RCC 7860 (cell line): ENCODE measurements at regions not wholly inside any gene's neighbourhood (a gene's known extent, or its start where the extent isn't known, plus 50 kb on each side); places are given as distances from the start of the nearest gene placed in this dataset.

Experiments used
- DNase-seq: peaks from one replicate; pipeline ENCODE4 v3.0.0-alpha.2; 2015; ENCODE audit warnings: low spot score
- FAIRE-seq: peaks from 2 replicates; lab custom pipeline; 2012; peaks lifted over from hg19 to GRCh38; lab: Jason Lieb, UNC

DNA sequence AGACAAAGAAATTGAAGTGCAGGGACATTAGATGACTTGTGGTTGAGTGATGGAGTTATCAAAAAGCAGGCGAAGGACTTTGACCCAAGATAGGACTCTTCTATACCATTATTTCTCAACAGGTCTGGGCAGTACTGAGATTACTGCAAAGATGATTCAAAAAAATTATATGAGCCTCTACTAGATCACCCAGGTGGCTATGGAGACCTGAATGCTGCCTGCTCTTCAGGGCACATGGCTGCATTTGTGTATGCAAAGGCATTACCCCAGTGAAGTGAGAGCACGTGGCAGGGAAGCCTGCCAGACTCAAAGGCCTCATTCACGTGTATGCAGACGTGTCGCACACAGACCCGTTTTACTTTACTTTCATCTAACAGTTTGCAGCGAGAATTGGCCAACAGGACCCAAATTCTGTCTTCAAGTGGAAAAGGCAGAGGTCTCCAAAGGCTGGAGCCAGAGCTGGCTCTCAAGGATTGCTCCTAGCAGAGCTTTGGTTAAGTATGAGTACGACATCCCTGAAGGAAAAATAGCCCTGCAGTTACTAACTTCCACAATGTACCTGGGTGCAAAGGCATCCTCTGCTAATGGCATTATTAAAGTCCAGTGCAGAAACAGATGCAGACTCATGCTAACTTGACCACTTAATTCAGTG is 113.8 kb upstream of the ARMC2 start:
- FAIRE-seq (no peak), DNase-seq (no peak)

DNA sequence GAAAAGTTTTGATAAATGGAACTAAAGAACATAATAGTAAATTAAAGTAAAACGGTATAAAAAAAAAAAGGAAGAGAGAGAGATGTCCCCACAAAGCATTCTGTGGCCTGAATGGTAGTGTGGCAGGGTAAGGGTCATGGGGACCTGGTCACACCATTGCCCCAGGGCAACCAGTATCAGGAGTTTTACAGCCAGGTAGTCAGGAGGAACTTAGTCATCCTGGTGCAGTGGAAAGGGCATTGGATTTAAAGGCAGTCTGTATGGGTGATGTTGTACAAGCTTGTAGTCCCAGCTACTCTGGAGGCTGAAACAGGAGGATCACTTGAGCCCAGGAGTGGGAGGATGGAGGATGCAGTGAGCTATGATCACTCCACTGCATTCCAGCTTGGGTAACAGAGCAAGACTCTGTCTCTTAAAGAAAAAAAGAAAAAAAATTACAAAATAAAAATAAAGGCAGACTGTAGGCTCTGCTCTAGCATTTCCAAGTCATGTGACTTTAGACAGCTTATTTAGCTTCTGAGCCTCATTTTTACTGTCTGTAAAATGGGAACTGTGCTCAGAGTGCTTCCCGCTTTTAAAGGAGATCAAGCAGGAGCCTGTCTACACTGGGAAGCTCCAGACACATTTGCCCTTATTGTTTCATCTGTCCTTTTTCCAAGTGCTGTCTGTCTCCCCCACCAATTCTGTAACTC is 112.8 kb upstream of the ARMC2 start:
- DNase-seq (peak; percentile 29), FAIRE-seq (no peak)

DNA sequence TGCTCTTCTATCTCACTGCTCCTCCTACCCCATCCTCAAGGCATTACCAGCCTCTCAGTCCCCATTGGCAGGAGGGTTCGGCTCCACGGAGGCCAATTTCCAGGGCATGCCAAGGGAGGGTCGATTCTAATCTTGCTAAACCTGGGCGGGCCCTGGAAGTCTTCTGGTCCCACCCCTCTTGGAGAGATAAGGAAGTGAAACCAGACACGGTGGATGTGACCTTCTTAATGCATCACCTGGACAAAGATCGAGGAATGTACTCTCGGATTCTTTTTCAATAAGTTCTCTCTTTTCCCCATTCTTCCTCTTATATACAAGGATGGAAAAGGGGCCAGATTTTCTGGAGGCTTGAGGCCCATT is 112.2 kb upstream of the ARMC2 start:
- no peak for DNase-seq

DNA sequence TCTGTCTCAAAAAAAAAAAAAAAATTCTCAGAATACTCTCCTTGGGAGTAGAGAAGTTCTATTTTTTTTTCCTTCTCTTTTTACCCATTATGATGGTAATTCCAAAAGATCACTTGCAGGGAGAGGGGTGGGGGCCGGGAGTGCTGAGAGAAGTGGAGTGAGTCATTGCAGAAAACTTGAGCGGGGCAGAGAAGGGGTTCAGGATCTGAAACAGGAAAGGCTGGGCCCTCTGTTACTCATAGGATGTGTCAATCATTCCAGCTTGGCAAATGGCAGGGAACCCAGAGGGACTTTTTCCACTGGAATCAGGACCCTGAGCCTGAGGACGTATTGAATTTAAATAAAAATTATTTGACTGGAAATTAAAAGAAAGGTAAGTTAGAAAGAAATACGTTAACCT is 111.4 kb upstream of the ARMC2 start:
- FAIRE-seq = peak; percentile 84
- peak; percentile 67 for DNase-seq

More for the DNA sequence above, 112.2 kb upstream of the ARMC2 start:
- no peak for FAIRE-seq

GRCh38 chr6:108737594-108738546 is 110.4 kb upstream of the ARMC2 start:
- DNase-seq = peak; percentile 95
- FAIRE-seq = peak; percentile 89

DNA sequence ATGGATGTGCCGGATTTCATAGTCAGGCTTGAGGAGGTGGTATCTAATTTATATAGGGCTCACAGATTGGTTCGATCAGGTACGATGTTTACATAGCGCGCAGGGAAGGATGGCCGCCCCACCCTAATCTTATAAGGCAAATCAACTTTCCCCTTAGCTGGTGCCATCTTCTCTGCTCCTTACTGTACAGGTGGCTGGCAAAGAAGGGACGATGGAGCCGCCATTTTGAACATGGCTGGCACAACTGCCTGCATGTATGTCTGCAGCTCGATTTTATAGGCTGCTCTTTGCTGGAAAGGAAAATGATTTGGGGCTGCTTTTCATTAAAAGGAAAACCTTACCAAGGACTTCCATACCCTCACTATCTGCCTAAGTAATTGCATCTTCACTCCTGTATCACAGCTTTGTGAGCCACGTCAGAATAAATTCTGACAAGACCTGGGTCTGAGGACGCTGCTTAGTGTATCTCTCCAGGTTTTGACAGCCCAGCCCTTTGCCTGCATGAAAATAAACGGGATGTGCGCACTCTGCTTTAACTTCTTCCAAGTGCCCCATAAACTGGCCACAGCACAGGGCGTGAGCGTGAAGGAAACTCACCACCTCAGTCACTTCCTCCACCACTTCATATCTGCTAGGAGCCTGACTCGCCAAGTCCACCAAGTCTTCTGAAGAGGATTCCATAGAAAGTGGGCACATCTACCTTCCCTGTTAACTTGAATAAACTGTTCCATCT is 109.4 kb upstream of the ARMC2 start:
- DNase-seq (no peak), FAIRE-seq (no peak)

GRCh38 chr6:108739496-108740330 is 108.5 kb upstream of the ARMC2 start:
- no peak for FAIRE-seq

GRCh38 chr6:108741331-108741989 is 106.8 kb upstream of the ARMC2 start:
- DNase-seq (no peak), FAIRE-seq (no peak)

More at GRCh38 chr6:108739496-108740330, 108.5 kb upstream of the ARMC2 start:
- DNase-seq = no peak

DNA sequence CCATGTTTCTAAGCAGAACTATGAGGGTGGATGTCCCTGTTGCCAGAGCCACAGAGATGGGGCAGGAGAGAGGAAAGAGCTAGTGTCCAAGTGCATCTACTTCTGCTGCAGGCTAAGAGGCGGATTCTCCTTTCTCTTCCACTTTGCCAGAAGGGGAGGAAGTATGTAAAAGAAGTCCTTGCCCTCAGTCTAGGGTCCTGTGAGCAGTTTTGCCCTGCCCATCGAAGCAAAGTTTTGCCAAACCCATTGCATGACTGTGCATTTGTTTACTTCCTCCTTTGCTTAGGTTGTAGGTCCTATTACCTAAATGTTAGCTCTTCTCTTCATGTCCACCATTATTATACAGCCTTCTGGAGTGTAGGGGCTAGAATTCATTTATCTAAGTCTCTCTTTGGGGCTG is 106.2 kb upstream of the ARMC2 start:
- no peak for FAIRE-seq
- no peak for DNase-seq

- FAIRE-seq (no peak), DNase-seq (no peak)
Measured at GRCh38 chr6:108744244-108744972, 103.8 kb upstream of the ARMC2 start.

DNA sequence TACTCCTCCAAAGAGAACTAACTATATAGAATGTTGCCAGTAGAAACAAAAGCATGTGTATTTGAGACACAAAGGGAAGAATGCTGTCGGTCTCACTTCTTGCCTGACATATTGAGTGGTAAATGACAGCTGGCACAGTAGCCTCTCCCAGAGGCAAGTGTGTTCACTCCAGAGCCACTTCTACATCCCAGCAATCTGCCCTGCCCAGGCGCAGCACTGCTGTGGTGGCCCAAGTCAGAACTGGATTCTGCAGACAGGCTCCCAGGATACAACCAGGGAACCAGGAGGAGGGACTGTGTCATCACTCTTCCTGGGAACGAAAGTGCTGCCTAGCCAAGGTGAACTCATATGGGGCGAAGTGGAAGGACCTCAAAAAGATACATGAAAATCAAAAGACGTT is 103.2 kb upstream of the ARMC2 start:
- no peak for DNase-seq
- FAIRE-seq = no peak

DNA sequence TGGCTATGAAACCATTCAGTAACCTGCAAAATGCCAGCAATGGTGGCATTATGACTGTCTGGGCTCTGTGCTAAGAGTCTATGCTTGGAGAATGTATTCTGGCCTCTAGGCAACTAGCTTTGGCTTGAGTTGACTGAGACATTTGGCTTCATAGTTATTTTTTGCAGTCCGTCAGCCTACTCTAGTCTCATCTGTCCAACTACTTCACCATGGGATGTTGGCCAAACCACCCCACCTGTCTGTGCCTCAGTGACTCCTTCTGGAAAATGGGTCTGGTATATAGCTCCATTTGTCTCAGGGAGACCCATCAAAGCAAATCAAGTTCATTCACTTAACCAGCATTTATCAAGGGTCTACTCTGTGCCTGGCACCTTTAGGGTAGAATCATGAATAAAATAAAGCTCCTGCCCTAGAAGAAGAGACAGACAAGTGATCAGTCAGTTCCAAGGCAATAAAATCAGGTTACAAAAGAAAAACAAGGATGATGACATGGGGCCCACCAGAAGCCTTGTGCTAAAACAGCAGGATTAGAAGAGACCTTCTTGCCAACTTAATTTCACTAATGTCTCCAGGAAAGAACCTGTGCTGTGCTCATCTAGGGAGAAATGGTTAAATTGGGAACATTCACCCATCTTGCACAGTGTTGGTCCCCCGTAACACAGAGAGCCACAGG is 102.4 kb upstream of the ARMC2 start:
- FAIRE-seq = no peak
- DNase-seq = no peak

DNA sequence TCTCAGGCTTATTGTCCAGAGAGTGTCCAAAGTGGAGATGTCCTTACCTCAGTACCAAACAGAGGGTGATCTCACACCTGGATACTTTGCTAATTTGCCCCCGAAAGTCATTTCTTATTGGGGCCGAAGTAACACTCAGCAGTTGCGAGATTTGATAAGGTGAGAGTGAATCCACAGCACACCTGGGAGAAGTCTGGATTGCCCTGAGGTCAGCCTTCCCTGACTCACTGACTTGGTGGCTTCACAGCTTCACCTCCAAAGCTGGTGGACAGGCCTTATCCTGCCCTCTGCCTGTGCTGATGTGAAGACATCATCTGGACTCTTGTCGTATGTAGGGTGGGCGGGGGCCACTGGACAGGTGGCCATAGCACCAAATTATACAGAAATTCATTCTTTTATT is 101.9 kb upstream of the ARMC2 start:
- no peak for DNase-seq
- no peak for FAIRE-seq

DNA sequence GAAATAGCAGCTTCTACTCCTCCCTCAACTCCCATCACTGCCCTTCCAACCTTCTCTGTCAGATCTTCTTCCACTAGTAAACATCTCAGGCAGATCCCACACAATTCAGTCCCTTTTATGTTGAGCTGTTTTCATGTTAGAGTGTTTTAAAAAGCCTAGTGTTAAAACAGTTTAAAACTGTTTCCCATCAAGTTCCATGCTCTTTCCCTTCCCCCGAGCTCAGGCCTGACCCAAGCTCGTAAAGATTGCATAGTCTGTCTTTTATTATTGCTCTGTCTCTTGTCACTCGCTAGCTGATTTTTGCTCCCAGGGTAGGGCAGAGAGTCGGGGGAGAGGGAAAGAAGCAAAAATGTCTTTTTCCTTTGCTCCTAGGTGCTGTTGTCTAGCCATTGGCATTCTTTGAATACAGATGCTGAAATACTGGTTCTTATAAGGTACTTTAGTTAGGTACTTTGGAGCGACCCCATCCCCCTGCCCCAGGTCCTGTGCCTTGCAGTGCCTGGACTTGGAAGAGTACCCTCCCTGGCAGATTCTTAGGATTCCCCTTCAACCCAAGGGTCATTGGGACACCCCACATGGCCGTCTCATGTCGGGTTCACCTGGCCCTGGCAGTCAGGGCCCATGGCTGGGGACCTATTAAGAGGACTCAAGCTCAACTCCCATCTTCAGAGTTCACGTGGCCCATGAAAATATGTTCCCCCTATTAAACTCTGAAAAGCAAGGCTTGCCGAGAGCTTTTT is 101.2 kb upstream of the ARMC2 start:
- DNase-seq (no peak), FAIRE-seq (no peak)

- DNase-seq (no peak), FAIRE-seq (no peak)
Measured at GRCh38 chr6:108748055-108748454, 100.2 kb upstream of the ARMC2 start.

- FAIRE-seq (no peak), DNase-seq (no peak)
Measured at GRCh38 chr6:108748959-108749358, 99.3 kb upstream of the ARMC2 start.

GRCh38 chr6:108750801-108751200 is 97.4 kb upstream of the ARMC2 start:
- no peak for FAIRE-seq

GRCh38 chr6:108751282-108751681 is 96.9 kb upstream of the ARMC2 start:
- FAIRE-seq (no peak), DNase-seq (no peak)

More at GRCh38 chr6:108750801-108751200, 97.4 kb upstream of the ARMC2 start:
- no peak for DNase-seq
